A673 (cell line): ENCODE measurements at regions not wholly inside any gene's neighbourhood (a gene's known extent, or its start where the extent isn't known, plus 50 kb on each side); places are given as distances from the start of the nearest gene placed in this dataset.
A peak's percentile ranks its signal among the peaks of the same experiment; 100 is the strongest.

Experiments
- BruUV-seq: library from RNA; stranded (reverse); fragments of 400-500 nt; replicated peaks from 2 replicates; lab custom pipeline; 2021; lab: Mats Ljungman, UMichigan
- CTCF ChIA-PET: fragments of 300-600 bp; sonication (Branson Sonifier 250); formaldehyde crosslinking; loops from one replicate; lab custom pipeline; 2022; ENCODE audit warnings: antibody characterized with exemption; lab: Charles Lee
- POLR2A ChIA-PET: fragments of 300-600 bp; sonication (Branson Sonifier 250); formaldehyde crosslinking; loops from one replicate; lab custom pipeline; 2022; ENCODE audit warnings: antibody characterized with exemption; ENCODE audit not compliant: low non-redundant PET; lab: Charles Lee
- DNase-seq: peaks from one replicate; pipeline ENCODE4 v3.0.0-alpha.2; 2015; ENCODE audit warnings: low spot score
- H3K27ac ChIP-seq: fragments of 200-600 bp; sonication (generic); 2 replicates; pipeline ENCODE4 v1.5.1; 2016; ENCODE audit warnings: mixed run types, low read depth, mild to moderate bottlenecking, mixed read lengths, antibody characterized with exemption, low read length; ENCODE audit not compliant: poor library complexity, severe bottlenecking
- H3K27me3 ChIP-seq: fragments of 200-600 bp; sonication (generic); replicated peaks from 2 replicates; pipeline ENCODE4 v1.6.1; 2017; ENCODE audit warnings: mixed run types, low read depth, mild to moderate bottlenecking, mixed read lengths, antibody characterized with exemption, low read length; ENCODE audit not compliant: insufficient read depth, poor library complexity
- H3K36me3 ChIP-seq: fragments of 200-600 bp; sonication (generic); 2 replicates; pipeline ENCODE4 v1.6.1; 2016; ENCODE audit warnings: mixed run types, mild to moderate bottlenecking, mixed read lengths, antibody characterized with exemption, low read length; ENCODE audit not compliant: insufficient read depth, poor library complexity, severe bottlenecking
- H3K4me1 ChIP-seq: fragments of 200-600 bp; sonication (generic); 2 replicates; pipeline ENCODE4 v1.6.1; 2017; ENCODE audit warnings: mixed run types, mild to moderate bottlenecking, mixed read lengths, antibody characterized with exemption, low read length; ENCODE audit not compliant: insufficient read depth, poor library complexity, severe bottlenecking
- H3K4me3 ChIP-seq: fragments of 200-600 bp; sonication (generic); 2 replicates; pipeline ENCODE4 v1.5.1; 2016; ENCODE audit warnings: low read depth, mixed run types, mild to moderate bottlenecking, mixed read lengths, low read length; ENCODE audit not compliant: poor library complexity, severe bottlenecking
- H3K9me3 ChIP-seq: fragments of 200-600 bp; sonication (generic); 2 replicates; pipeline ENCODE4 v1.6.1; 2016; ENCODE audit warnings: mixed run types, low read depth, mild to moderate bottlenecking, mixed read lengths, antibody characterized with exemption, low read length; ENCODE audit not compliant: poor library complexity, severe bottlenecking
- EZH2 ChIP-seq: fragments of 200-600 bp; sonication (generic); IDR thresholded peaks from 2 replicates; pipeline ENCODE4 v1.6.1; 2017; ENCODE audit warnings: borderline replicate concordance, low read depth, mild to moderate bottlenecking, mixed read lengths, antibody characterized with exemption, low read length; ENCODE audit not compliant: poor library complexity, severe bottlenecking
- intact Hi-C: fragments of 100-400 bp; cut with micrococcal nuclease; formaldehyde crosslinking; loops from one replicate; pipeline ENCODE4 v1.10.0; 2022; ENCODE audit not compliant: unreplicated experiment
- TF ChIP-seq, protein P1 (sequence below): fragments of 300-800, 200-600 bp; sonication (generic); conservative IDR thresholded peaks from 2 replicates; pipeline ENCODE4 v1.5.1; 2017; ENCODE audit warnings: low read depth, mild to moderate bottlenecking, antibody characterized with exemption, low read length, moderate library complexity, mixed read lengths

DNA sequence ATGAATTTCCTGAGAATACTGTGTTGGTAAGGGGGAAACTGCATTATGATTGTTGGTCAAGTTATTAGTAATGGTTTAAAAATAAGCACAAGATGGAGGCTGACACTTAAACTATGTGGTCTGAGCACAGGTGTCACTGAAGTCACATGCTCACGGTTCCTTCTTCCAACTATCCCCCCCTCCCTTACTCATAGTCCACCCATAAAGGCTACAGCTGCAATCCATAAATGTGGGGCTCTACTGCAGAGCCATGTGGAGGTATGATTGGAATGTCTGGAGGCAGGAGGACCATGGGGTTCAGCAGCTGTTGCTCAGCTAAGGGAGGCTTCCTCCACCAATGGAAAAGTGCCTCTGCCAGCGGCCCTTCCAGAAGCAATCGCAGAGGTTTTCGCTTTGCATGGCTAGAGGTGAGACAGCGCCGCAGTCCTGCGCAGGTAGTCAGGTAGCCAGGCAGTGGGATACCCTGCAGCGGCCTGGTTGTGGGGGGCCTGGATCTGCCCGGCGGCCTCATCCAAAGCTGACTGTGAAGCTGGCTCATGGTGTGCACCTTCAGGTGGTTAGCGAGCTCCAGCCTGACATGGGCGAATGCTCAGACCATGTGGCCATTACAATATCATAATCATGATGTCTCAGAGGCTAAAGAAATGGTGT, 249.6 kb downstream of the DCDC2C start:
- TF ChIP-seq, protein P1, sequence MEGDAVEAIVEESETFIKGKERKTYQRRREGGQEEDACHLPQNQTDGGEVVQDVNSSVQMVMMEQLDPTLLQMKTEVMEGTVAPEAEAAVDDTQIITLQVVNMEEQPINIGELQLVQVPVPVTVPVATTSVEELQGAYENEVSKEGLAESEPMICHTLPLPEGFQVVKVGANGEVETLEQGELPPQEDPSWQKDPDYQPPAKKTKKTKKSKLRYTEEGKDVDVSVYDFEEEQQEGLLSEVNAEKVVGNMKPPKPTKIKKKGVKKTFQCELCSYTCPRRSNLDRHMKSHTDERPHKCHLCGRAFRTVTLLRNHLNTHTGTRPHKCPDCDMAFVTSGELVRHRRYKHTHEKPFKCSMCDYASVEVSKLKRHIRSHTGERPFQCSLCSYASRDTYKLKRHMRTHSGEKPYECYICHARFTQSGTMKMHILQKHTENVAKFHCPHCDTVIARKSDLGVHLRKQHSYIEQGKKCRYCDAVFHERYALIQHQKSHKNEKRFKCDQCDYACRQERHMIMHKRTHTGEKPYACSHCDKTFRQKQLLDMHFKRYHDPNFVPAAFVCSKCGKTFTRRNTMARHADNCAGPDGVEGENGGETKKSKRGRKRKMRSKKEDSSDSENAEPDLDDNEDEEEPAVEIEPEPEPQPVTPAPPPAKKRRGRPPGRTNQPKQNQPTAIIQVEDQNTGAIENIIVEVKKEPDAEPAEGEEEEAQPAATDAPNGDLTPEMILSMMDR: no peak
- TF ChIP-seq EZH2: no peak
- peaks cover 3% of the 10 kb centered on the region for H3K9me3 ChIP-seq
- no TSS peak for BruUV-seq
- DNase-seq: no peak
- CTCF ChIA-PET: no interaction called here
- no peaks in the 10 kb centered on the region for H3K36me3 ChIP-seq
- H3K4me3 ChIP-seq: no peak overlapping the region
- no peak overlapping the region for H3K27ac ChIP-seq
- peaks cover 42% of the 10 kb centered on the region for H3K4me1 ChIP-seq
- no peaks in the 10 kb centered on the region for H3K27me3 ChIP-seq
- intact Hi-C loops: loop anchor here (10.0 kb wide), 1 partner anchor 1412 kb away; no protein-coding TSS in a partner anchor
- POLR2A ChIA-PET: no interaction called here

DNA sequence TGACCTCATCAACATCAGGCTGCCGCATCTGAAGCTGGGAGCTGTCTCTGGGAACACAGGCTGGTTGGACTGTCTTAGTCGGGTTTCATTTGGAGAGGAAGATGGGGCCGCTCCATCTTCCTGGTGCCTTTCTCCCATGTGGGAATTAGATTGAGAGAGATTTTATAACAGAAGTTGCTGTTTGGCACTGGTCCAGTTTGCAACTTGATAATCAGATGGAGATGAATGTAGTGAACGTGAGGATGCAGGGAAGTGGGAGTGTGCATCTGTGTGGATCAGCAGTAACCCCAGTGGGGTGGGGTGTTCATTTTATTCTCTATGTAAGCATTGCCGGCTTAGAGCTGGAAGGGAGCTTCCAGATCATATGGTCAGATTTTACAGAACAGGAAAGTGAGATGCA, 250.9 kb downstream of the DCDC2C start:
- peak; percentile 36 for DNase-seq
- TF ChIP-seq, protein P1: no peak
- TF ChIP-seq EZH2: no peak
- ChIA-PET CTCF (no interaction called here), POLR2A (no interaction called here)
- Histone ChIP-seq H3K4me3 (no peak overlapping the region), H3K36me3 (no peaks in the 10 kb centered on the region), H3K9me3 (peaks cover 3% of the 10 kb centered on the region), H3K4me1 (peaks cover 55% of the 10 kb centered on the region), H3K27ac (no peak overlapping the region), H3K27me3 (no peaks in the 10 kb centered on the region)
- BruUV-seq: no TSS peak
- intact Hi-C loops: loop anchor here (10.0 kb wide), 1 partner anchor 1411 kb away; no protein-coding TSS in a partner anchor

DNA sequence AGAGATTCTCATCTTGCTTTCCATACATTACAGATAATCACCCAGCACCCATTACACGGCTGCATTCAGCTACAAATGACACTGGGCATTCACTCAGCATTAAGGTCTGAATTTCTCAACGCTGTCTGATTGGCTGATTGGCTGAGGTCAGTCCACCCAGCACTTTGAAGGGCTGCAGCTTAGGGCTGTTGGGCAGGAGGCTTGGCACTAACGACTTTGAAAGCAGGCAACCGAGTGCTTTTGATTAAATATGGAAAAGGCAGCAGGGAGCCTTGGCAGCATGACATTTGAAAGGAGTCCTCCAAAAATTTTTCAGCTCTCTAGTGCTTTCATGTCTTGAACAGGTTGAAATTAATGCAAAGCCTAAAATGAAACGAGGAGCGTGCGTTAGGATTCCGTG, 253.0 kb downstream of the DCDC2C start:
- peak; percentile 70 for DNase-seq
- no TSS peak for BruUV-seq
- peak overlapping the region; percentile 81 for H3K27ac ChIP-seq
- no peaks in the 10 kb centered on the region for H3K36me3 ChIP-seq
- H3K4me1 ChIP-seq: peaks cover 76% of the 10 kb centered on the region
- intact Hi-C loops: loop anchor here (2.0 to 10.0 kb wide), 4 partner anchors 229 to 1408 kb away; no protein-coding TSS in a partner anchor
- CTCF ChIA-PET: interaction anchor here (1.0 kb wide), 1 partner anchor 229 kb away, joined by 3 read pairs; no protein-coding TSS in a partner anchor
- H3K4me3 ChIP-seq: peak overlapping the region; percentile 3
- no peak for TF ChIP-seq EZH2
- TF ChIP-seq, protein P1: no peak
- peaks cover under 1% of the 10 kb centered on the region for H3K9me3 ChIP-seq
- POLR2A ChIA-PET: interaction anchor here (1.0 kb wide), 1 partner anchor 628 kb away, joined by 6 read pairs; no protein-coding TSS in a partner anchor
- H3K27me3 ChIP-seq: no peaks in the 10 kb centered on the region
